K562 (cell line): ENCODE measurements at regions not wholly inside any gene's neighbourhood (a gene's known extent, or its start where the extent isn't known, plus 50 kb on each side); places are given as distances from the start of the nearest gene placed in this dataset.

Source experiments
- ATAC-seq: fragments of 200-7000 bp; cut with Tn5 transposase; 3 replicates; pipeline ENCODE4 v1.9.1; 2020; ENCODE audit warnings: moderate library complexity
- BruUV-seq: library from RNA; stranded (reverse); fragments of 400-500 nt; replicated peaks from 2 replicates; lab custom pipeline; 2021; lab: Mats Ljungman, UMichigan
- CTCF ChIA-PET: fragments of 300-600 bp; formaldehyde crosslinking; extraction: SDS; loops from one replicate; lab custom pipeline; 2021; ENCODE audit warnings: low intra/inter-chr PET ratio; lab: Yijun Ruan, JAX
- POLR2A ChIA-PET: fragments of 300-600, 350-650 bp; sonication (Branson Sonifier 250); formaldehyde crosslinking; extraction: SDS; loops from one replicate; lab custom pipeline; 2021; ENCODE audit warnings: antibody characterized with exemption, inconsistent platforms; lab: Yijun Ruan, JAX
- DNase-seq, 4 experiments: peaks; one replicate each; pipeline versions ENCODE4 v3.0.0 to v3.0.0-alpha.2; 2011 to 2018; ENCODE audit warnings: low spot score in 3 of 4, mixed read lengths in 3 of 4; ENCODE audit errors: extremely low read depth in 1 of 4
- FAIRE-seq: peaks from 2 replicates; lab custom pipeline; 2011; peaks lifted over from hg19 to GRCh38; lab: Jason Lieb, UNC
- H2AFZ ChIP-seq: 2 replicates; pipeline ENCODE4 v1.6.0; 2011; ENCODE audit warnings: low read depth, low read length, control low read depth, inconsistent platforms
- H3K27ac ChIP-seq: fragments of 200-600 bp; 3 replicates; pipeline ENCODE4 v1.8.0; 2011; ENCODE audit warnings: low read depth, mild to moderate bottlenecking, control low read depth, inconsistent platforms, low read length, moderate library complexity, mixed read lengths; ENCODE audit errors: extremely low read depth
- H3K27me3 ChIP-seq, 2 experiments: fragments of 300-600 bp in 1 of 2; 2 replicates in 1 of 2; 3 replicates in 1 of 2; pipeline versions ENCODE4 v1.6.0 to v1.8.0; 2011; ENCODE audit warnings: inconsistent platforms in 2 of 2, low read length in 2 of 2, mild to moderate bottlenecking in 1 of 2, mixed read lengths in 1 of 2, moderate library complexity in 1 of 2; ENCODE audit not compliant: control insufficient read depth in 2 of 2, insufficient read depth in 2 of 2
- H3K36me3 ChIP-seq: fragments of 300-600 bp; 3 replicates; pipeline ENCODE4 v1.8.0; 2011; ENCODE audit warnings: mild to moderate bottlenecking, low read length, inconsistent platforms; ENCODE audit not compliant: control insufficient read depth, insufficient read depth
- H3K4me1 ChIP-seq, 2 experiments: fragments of 200-600 bp in 1 of 2; replicated peaks in 1 of 2; 2 replicates in 1 of 2; 3 replicates in 1 of 2; pipeline versions ENCODE4 v1.5.1 to v1.8.0; 2011; ENCODE audit warnings: inconsistent platforms in 2 of 2, low read length in 2 of 2, mild to moderate bottlenecking in 1 of 2, mixed read lengths in 1 of 2, moderate library complexity in 1 of 2; ENCODE audit not compliant: control insufficient read depth in 2 of 2, insufficient read depth in 2 of 2
- H3K4me2 ChIP-seq: 2 replicates; pipeline ENCODE4 v1.6.1; 2011; ENCODE audit warnings: low read length, control low read depth, inconsistent platforms, mixed read lengths; ENCODE audit not compliant: insufficient read depth
- H3K4me3 ChIP-seq: fragments of 200-600 bp; sonication (generic), shearing (Covaris generic); 2 replicates; pipeline ENCODE4 v1.5.1; 2016; ENCODE audit warnings: control low read depth, inconsistent platforms
- H3K79me2 ChIP-seq: fragments of 200-600 bp; 3 replicates; pipeline ENCODE4 v1.8.0; 2011; ENCODE audit warnings: low read length, inconsistent platforms; ENCODE audit not compliant: control insufficient read depth, insufficient read depth
- H3K9ac ChIP-seq, 2 experiments: 2 replicates each; pipeline versions ENCODE4 v1.6.0 to v1.6.1; 2011; ENCODE audit warnings: low read depth in 2 of 2, low read length in 2 of 2, control low read depth in 1 of 2, inconsistent platforms in 1 of 2, mild to moderate bottlenecking in 1 of 2, mixed read lengths in 1 of 2; ENCODE audit not compliant: insufficient read depth in 1 of 2
- H3K9me1 ChIP-seq: one replicate; pipeline ENCODE4 v1.6.0; 2011; ENCODE audit warnings: inconsistent platforms, mild to moderate bottlenecking, low read length, moderate library complexity; ENCODE audit not compliant: control insufficient read depth, insufficient read depth
- H3K9me3 ChIP-seq: replicated peaks from 2 replicates; pipeline ENCODE4 v1.5.1; 2011; ENCODE audit warnings: low read depth, low read length, inconsistent platforms; ENCODE audit not compliant: control insufficient read depth, insufficient read depth
- H4K20me1 ChIP-seq: replicated peaks from 2 replicates; pipeline ENCODE4 v1.6.1; 2011; ENCODE audit warnings: low read length, inconsistent platforms, mixed read lengths; ENCODE audit not compliant: control insufficient read depth, insufficient read depth
- GABPA ChIP-seq: fragments of 200-800 bp; sonication (Bioruptor generic); conservative IDR thresholded peaks from 2 replicates; pipeline ENCODE4 v1.6.1; 2016; ENCODE audit warnings: low read depth, missing genetic modification characterization, missing compliant biosample characterization
- HDAC1 ChIP-seq, 2 experiments: fragments of 450-650 bp; IDR thresholded peaks; 2 replicates each; pipeline ENCODE4 v1.6.1; 2016 to 2017; ENCODE audit warnings: inconsistent platforms in 1 of 2, mild to moderate bottlenecking in 1 of 2, moderate library complexity in 1 of 2
- HNRNPUL1 ChIP-seq: fragments of 200-400 bp; formaldehyde crosslinking; IDR thresholded peaks from 2 replicates; pipeline ENCODE4 v1.6.1; 2017; ENCODE audit warnings: low read length
- KDM2B ChIP-seq: fragments of 250-450 bp; sonication (Bioruptor Pico); IDR thresholded peaks from 2 replicates; pipeline ENCODE4 v1.8.0; 2021; ENCODE audit warnings: mild to moderate bottlenecking, moderate library complexity
- RBFOX2 ChIP-seq: fragments of 200-400 bp; formaldehyde crosslinking; IDR thresholded peaks from 2 replicates; pipeline ENCODE4 v1.6.1; 2017; ENCODE audit warnings: low read depth, mild to moderate bottlenecking, low read length, moderate library complexity
- SMAD4 ChIP-seq: fragments of 250-450 bp; sonication (Bioruptor Pico); conservative IDR thresholded peaks from 2 replicates; pipeline ENCODE4 v1.8.0; 2021; ENCODE audit warnings: inconsistent platforms, mild to moderate bottlenecking, moderate library complexity
- ZFP36 ChIP-seq: fragments of 150-350 bp; IDR thresholded peaks from 2 replicates; pipeline ENCODE4 v1.6.1; 2018; ENCODE audit warnings: low read length, low read depth; ENCODE audit not compliant: partially characterized antibody
- ZNF239 ChIP-seq: fragments of 250-450 bp; sonication (Bioruptor Pico); IDR thresholded peaks from 2 replicates; pipeline ENCODE4 v1.4.0; 2020; ENCODE audit warnings: mild to moderate bottlenecking
- ZNF507 ChIP-seq: conservative IDR thresholded peaks from 2 replicates; pipeline ENCODE4 v1.6.1; 2017; ENCODE audit warnings: missing genetic modification characterization, missing compliant biosample characterization
- WGBS: fragments of 100-300 bp; shearing (Covaris generic); methylation state at CpG from one replicate; pipeline ENCODE4 v1.1.6; 2016; ENCODE audit warnings: low coverage, mixed read lengths; ENCODE audit not compliant: insufficient coverage; ENCODE audit errors: missing lambda C conversion rate; 5-methylcytosine and 5-hydroxymethylcytosine counted together
- in situ Hi-C: fragments of 300-500 bp; cut with MboI; formaldehyde crosslinking; loops from 4 replicates; pipeline ENCODE4 v1.15.0; 2018; ENCODE audit warnings: inconsistent platforms, mixed read lengths
- intact Hi-C: fragments of 100-400 bp; cut with micrococcal nuclease; formaldehyde crosslinking; loops from 2 replicates; pipeline ENCODE4 v1.14.2; 2022

DNA sequence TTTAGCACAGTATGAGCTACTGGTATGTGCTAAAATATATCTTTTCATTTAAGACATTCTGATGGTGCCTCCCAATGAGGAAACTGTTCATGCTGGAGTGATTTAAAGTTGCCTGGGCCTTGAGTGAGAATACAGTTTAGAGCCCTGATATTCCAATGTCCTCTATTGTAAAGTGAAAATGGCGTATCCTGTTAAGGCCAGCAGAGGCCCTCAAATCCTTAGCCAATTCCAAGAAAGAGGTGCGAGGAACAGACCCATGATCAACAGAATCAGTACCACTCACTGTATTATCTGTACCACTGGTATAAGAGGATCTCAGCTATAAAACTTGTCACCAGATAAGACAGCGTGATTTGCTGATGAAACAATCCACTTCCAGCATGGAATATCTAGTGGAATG is 273.1 kb upstream of the SLITRK5 start (continued):
- no peak for TF ChIP-seq ZNF507

DNA sequence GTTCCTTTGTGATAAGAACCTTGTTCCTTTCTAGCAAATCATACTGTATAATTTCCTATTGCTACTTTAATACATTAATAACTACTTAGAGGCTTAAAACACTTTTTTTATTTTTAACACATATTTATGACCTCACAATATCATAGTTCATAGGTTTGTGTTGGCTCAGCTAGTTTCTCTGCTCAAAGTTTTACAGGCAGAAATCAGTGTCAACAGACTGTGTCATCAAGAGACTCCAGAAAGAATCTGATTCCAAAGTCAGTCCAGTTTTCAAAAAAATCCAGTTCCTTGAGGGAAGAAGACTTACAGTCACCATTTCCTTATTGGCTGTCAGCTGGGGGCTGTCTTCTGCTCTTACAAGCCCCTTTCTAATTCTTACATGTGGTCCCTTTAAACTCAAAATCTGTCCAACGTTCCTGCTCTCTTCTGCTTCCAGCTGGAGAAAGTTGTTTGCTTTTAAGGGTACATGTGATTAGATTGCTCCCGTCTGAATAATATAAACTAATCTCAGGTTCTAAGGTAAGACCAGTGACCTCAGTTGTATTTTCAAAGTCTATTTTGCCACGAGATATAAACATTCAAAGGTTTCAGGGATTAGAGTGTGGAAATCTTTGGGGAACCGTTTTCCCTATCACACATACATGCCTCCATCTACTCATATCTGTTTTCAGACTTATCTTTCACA is 267.3 kb upstream of the SLITRK5 start:
- no peak overlapping the region for H2AFZ ChIP-seq
- no TSS peak for BruUV-seq
- TF ChIP-seq ZFP36, result no peak
- no peak for TF ChIP-seq SMAD4 (CRISPR knock-in tag)
- TF ChIP-seq RBFOX2, result no peak
- TF ChIP-seq ZNF239, result no peak
- TF ChIP-seq HNRNPUL1, result no peak
- no peak for TF ChIP-seq KDM2B (CRISPR knock-in tag)
- no peak for TF ChIP-seq GABPA (tag)
- no peak for TF ChIP-seq HDAC1 (IDR thresholded peaks at IDR 0.05)

More for the DNA sequence above, 267.3 kb upstream of the SLITRK5 start:
- no peak overlapping the region for H3K27ac ChIP-seq
- ATAC-seq, result no peak
- no peaks in the 10 kb centered on the region for H3K4me1 ChIP-seq
- intact Hi-C loops, result no loop called here
- H3K4me2 ChIP-seq, result no peak overlapping the region
- no peak overlapping the region for H3K9ac ChIP-seq
- no peaks in the 10 kb centered on the region for H3K9me3 ChIP-seq
- WGBS, result 0% methylated on average over 4 of the region's 4 CpGs
- ChIA-PET POLR2A (no interaction called here), CTCF (no interaction called here)
- no peaks in the 10 kb centered on the region for H3K79me2 ChIP-seq
- DNase-seq, result no peak
- in situ Hi-C loops, result no loop called here
- H3K4me3 ChIP-seq, result no peak overlapping the region
- FAIRE-seq, result no peak
- no peaks in the 10 kb centered on the region for H3K9me1 ChIP-seq
- H3K27me3 ChIP-seq, result no peaks in the 10 kb centered on the region
- no peaks in the 10 kb centered on the region for H3K36me3 ChIP-seq
- no peaks in the 10 kb centered on the region for H4K20me1 ChIP-seq
